ENCODE measurements at regions not wholly inside any gene's neighbourhood (a gene's known extent, or its start where the extent isn't known, plus 50 kb on each side); places are given as distances from the start of the nearest gene placed in this dataset.
A peak's percentile ranks its signal among the peaks of the same experiment; 100 is the strongest.

DNA sequence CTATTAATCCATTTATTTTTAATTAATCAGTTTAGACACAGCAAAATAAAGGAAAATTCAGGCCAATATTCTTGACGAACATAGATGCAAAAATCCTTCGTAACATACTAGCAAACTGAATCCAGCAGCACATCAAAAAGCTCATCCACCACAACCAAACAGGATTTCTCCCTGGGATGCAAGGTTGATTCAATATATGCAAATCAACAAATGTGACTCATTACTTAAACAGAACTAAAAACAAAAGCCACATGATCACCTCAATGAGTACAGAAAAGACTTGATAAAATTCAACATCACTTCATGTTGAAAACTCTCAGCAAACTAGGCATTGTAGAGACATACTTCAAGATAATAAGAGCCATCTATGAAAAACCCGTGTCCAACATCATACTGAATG lies 364.1 kb upstream of the THBS1 start:
- H3K23me2 ChIP-seq (ENCODE audit: low read depth, low read length) = no peaks in the 10 kb centered on the region
- H3K4ac ChIP-seq (replicated peaks; ENCODE audit: insufficient read length, low read depth, low read length) = no peak overlapping the region
- no peak overlapping the region for H3K56ac ChIP-seq (replicated peaks; ENCODE audit: insufficient read length, low read depth, low read length)
- no peak overlapping the region for H3K14ac ChIP-seq (ENCODE audit: insufficient read length)
- ChIA-PET CTCF (ENCODE audit: partially characterized antibody) (no interaction called here), POLR2A (ENCODE audit: partially characterized antibody) (no interaction called here)
- WGBS, 2 experiments (ENCODE audit: extremely low coverage in 1 of 2, insufficient coverage in 1 of 2, insufficient read length in 1 of 2, insufficient replicate concordance in 2 of 2, low coverage in 1 of 2, low lambda C conversion rate in 2 of 2, missing lambda C conversion rate in 1 of 2) = 95% methylated on average over 3 of the region's 3 CpGs; no CpG with 5 or more reads in 1 of the 2 experiments
- H3K4me1 ChIP-seq (replicated peaks in 1 of 4; ENCODE audit: control insufficient read depth in 3 of 4, insufficient read depth in 4 of 4, low read length in 3 of 4) = peaks cover 2 to 4% (median 3%) of the 10 kb centered on the region in 4 experiments; a peak in 3 of 7 replicates
- H4K91ac ChIP-seq (replicated peaks; ENCODE audit: insufficient read length, low read length) = no peak overlapping the region
- H2BK120ac ChIP-seq (replicated peaks; ENCODE audit: low read depth, low read length) = no peak overlapping the region
- DNase-seq (ENCODE audit: low read depth in 1 of 2, low spot score in 2 of 2) (no peak), FAIRE-seq (no peak)
- peaks cover 2 to 5% of the 10 kb centered on the region in 2 experiments for H3K9me3 ChIP-seq (ENCODE audit: insufficient read depth in 2 of 2, low read depth in 1 of 2, low read length in 1 of 2)
- no peak overlapping the region for H2BK12ac ChIP-seq (ENCODE audit: low read depth, low read length)
- no peaks in the 10 kb centered on the region for H4K20me1 ChIP-seq (replicated peaks in 1 of 2; ENCODE audit: control insufficient read depth in 1 of 2, insufficient read depth in 2 of 2, low read length in 2 of 2)
- no peak overlapping the region for H3K9ac ChIP-seq (replicated peaks in 1 of 4; ENCODE audit: extremely low read depth in 1 of 4, low read depth in 3 of 4, low read length in 3 of 4)
- H3K18ac ChIP-seq (ENCODE audit: extremely low read depth, low read length) = no peak overlapping the region
- H2BK5ac ChIP-seq (ENCODE audit: low read depth, low read length) = no peak overlapping the region
- H2BK20ac ChIP-seq (ENCODE audit: low read length) = peak overlapping the region; percentile 32; the same call in 1 of the 2 replicates
- H2AK5ac ChIP-seq (ENCODE audit: low read depth, low read length) = no peak overlapping the region
- no peak overlapping the region for H4K8ac ChIP-seq (ENCODE audit: extremely low read depth, insufficient read depth, low read length)
- no peak overlapping the region for H3K23ac ChIP-seq (ENCODE audit: insufficient read length)
- H4K5ac ChIP-seq (ENCODE audit: insufficient read length, low read depth, low read length) = no peak overlapping the region
- H3K4me2 ChIP-seq (ENCODE audit: insufficient read depth in 1 of 2, low read depth in 2 of 2, low read length in 2 of 2) = no peak overlapping the region
- no peak overlapping the region for H2BK15ac ChIP-seq (ENCODE audit: low read length)
- no peaks in the 10 kb centered on the region for H3K27me3 ChIP-seq (replicated peaks in 1 of 4; ENCODE audit: control insufficient read depth in 3 of 4, extremely low read depth in 1 of 4, insufficient read depth in 3 of 4, low read length in 3 of 4)
- H3K4me3 ChIP-seq (ENCODE audit: extremely low read depth in 1 of 4, insufficient read depth in 2 of 4, low read depth in 3 of 4, low read length in 4 of 4) = no peak overlapping the region
- H3K79me2 ChIP-seq (ENCODE audit: control insufficient read depth in 1 of 2, insufficient read depth in 2 of 2, low read length in 2 of 2) = no peaks in the 10 kb centered on the region
- H2AFZ ChIP-seq (ENCODE audit: low read length) = 0 out of 2 replicates have a peak overlapping the region, but pooled peaks have one; percentile 2
- TF ChIP-seq HDAC2 (IDR thresholded peaks at IDR 0.05; ENCODE audit: borderline replicate concordance in 1 of 2, low read depth in 2 of 2, low read length in 2 of 2) = no peak
- no peaks in the 10 kb centered on the region for H3K79me1 ChIP-seq (ENCODE audit: low read depth, low read length)
- H3K27ac ChIP-seq (ENCODE audit: low read depth, low read length) = no peak overlapping the region
- peaks cover 0 to 3% (median 0%) of the 10 kb centered on the region in 4 experiments; a peak in 2 of 8 replicates for H3K36me3 ChIP-seq (ENCODE audit: control insufficient read depth in 2 of 4, insufficient read depth in 4 of 4, low read length in 3 of 4)
